Ovary (tissue), 7 donors: ENCODE measurements at regions not wholly inside any gene's neighbourhood (a gene's known extent, or its start where the extent isn't known, plus 50 kb on each side); places are given as distances from the start of the nearest gene placed in this dataset.

ENCODE experiments used
- DNase-seq, 5 donors: peaks; one replicate each; pipeline ENCODE4 v3.0.0-alpha.2; 2019 to 2020
- H3K27ac ChIP-seq, 2 donors: fragments of 200-600 bp; one replicate each; pipeline versions ENCODE4 v1.5.1 to v1.8.0; 2019 to 2022
- H3K27me3 ChIP-seq: fragments of 200-600 bp; one replicate; pipeline ENCODE4 v1.8.0; 2022
- H3K36me3 ChIP-seq: fragments of 200-600 bp; sonication (generic); one replicate; pipeline ENCODE4 v1.5.1; 2019
- H3K4me1 ChIP-seq: one replicate; pipeline ENCODE4 v1.8.1; 2013; ENCODE audit warnings: mild to moderate bottlenecking, moderate library complexity; ENCODE audit not compliant: insufficient read depth
- H3K4me3 ChIP-seq: fragments of 200-600 bp; sonication (generic); one replicate; pipeline ENCODE4 v1.5.1; 2017
- H3K9me3 ChIP-seq, 2 donors: fragments of 200-600 bp in 1 of 2; sonication (generic) in 1 of 2; one replicate each; pipeline versions ENCODE4 v1.5.1 to v1.8.1; 2013 to 2019; ENCODE audit warnings: mild to moderate bottlenecking in 1 of 2, moderate library complexity in 1 of 2
- EP300 ChIP-seq: sonication (generic); formaldehyde crosslinking; IDR thresholded peaks from one replicate; pipeline ENCODE4 v1.6.1; 2017; ENCODE audit warnings: antibody characterized with exemption
- POLR2A ChIP-seq: fragments of 450-650 bp; IDR thresholded peaks from one replicate; pipeline ENCODE4 v1.6.1; 2017; ENCODE audit warnings: antibody characterized with exemption, mild to moderate bottlenecking, moderate library complexity
- WGBS, 3 donors: extraction: QIAGEN DNeasy Blood & Tissue Kit in 1 of 3; methylation state at CpG; one replicate each; pipeline versions ENCODE4 v1.1.5 to v1.1.7; 2013 to 2017; 5-methylcytosine and 5-hydroxymethylcytosine counted together
- intact Hi-C, 4 donors: fragments of 100-400 bp; cut with DNase I; formaldehyde crosslinking; loops; one replicate each; pipeline versions ENCODE4 v1.11.0 to v1.15.1; 2022 to 2023
- TF ChIP-seq, protein P1 (sequence below), 3 donors: fragments of 450-650 bp in 2 of 3; fragments of 200-600 bp in 1 of 3; IDR thresholded peaks; one replicate each; pipeline versions ENCODE4 v1.5.1 to v1.8.0; 2016 to 2022; ENCODE audit warnings: antibody characterized with exemption in 3 of 3, mild to moderate bottlenecking in 1 of 3
- donor health status: DM: no; HTN: no; CAD: no; lungs with moderate emphysema.
- donor health status: DM: no; HTN: no; CAD: no.
- donor health status: Bipolar disorder and iron deficiency.
- donor health status: DM: no; HTN: no; CAD: no.
- donor health status: DM: yes; HTN: yes; CAD: no.

DNA sequence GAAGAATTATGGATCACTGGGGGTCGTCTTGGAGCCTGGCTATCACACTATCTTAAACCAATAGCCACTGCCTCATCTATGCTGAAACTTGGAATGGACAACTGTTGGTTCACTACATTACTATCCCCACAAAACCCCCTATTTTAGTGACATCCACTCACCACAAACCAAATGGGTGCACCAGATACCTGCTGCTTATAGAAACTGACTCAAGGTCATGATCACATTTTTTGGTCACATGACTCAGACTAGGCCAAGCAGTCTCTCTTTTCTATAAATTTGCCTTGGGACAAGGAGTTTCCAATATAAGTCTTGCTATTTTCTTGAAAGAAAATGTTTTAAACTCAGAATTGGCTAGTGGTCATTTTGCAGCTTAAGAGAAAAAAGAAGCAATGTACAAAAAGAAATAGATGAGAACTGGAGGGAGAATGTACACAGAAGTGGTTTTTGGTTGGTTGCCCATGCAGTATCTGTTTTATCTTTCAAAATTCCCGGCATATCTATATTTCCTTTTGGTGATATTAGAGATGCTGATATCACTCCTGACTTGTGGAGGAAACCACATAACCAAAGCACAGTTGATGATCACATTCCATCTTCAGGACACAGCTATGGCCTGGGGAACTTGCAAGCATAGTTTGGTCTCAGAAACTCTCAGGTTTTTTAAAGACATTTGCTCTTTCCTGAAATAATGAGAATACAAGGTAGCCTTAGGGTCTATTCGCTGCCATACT lies 85.2 kb upstream of the CACNA2D1 start:
- Histone ChIP-seq H3K9me3 (no peaks in the 10 kb centered on the region), H3K4me3 (no peak overlapping the region), H3K27me3 (no peaks in the 10 kb centered on the region), H3K27ac (no peak overlapping the region), H3K4me1 (no peaks in the 10 kb centered on the region), H3K36me3 (no peaks in the 10 kb centered on the region)
- DNase-seq = no peak
- 68 to 75% (median 69%) methylated on average over 3 of the region's 3 CpGs for WGBS, 3 donors
- intact Hi-C loops = no loop called here
- TF ChIP-seq EP300 = no peak
- no peak for TF ChIP-seq POLR2A
- TF ChIP-seq, protein P1, sequence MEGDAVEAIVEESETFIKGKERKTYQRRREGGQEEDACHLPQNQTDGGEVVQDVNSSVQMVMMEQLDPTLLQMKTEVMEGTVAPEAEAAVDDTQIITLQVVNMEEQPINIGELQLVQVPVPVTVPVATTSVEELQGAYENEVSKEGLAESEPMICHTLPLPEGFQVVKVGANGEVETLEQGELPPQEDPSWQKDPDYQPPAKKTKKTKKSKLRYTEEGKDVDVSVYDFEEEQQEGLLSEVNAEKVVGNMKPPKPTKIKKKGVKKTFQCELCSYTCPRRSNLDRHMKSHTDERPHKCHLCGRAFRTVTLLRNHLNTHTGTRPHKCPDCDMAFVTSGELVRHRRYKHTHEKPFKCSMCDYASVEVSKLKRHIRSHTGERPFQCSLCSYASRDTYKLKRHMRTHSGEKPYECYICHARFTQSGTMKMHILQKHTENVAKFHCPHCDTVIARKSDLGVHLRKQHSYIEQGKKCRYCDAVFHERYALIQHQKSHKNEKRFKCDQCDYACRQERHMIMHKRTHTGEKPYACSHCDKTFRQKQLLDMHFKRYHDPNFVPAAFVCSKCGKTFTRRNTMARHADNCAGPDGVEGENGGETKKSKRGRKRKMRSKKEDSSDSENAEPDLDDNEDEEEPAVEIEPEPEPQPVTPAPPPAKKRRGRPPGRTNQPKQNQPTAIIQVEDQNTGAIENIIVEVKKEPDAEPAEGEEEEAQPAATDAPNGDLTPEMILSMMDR (IDR thresholded peaks at IDR 0.05) = no peak

DNA sequence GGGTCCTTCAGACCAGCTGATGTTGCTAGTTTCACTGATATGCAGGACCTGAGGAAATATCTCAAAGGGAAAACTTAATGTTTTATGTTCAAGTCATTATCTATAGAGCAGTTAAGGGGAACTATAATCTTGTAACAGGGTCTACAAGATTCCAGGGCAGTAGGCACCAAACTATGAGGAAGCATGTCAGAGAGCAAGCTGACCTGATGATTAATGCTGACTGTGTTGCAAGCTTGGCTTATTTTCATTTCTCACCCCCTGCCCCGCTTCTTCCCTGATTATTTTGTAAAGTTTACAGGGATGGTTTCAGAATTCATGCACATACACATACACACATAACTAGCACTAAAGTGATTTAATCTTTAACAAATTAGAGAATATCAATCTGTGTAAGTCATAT lies 84.3 kb upstream of the CACNA2D1 start:
- 66 to 88% (median 70%) methylated on average over 1 of the region's 1 CpG for WGBS, 3 donors
- TF ChIP-seq POLR2A = no peak
- intact Hi-C loops = no loop called here
- no peaks in the 10 kb centered on the region for H3K9me3 ChIP-seq
- H3K4me3 ChIP-seq = no peak overlapping the region
- H3K36me3 ChIP-seq = no peaks in the 10 kb centered on the region
- no peak for DNase-seq
- H3K27me3 ChIP-seq = no peaks in the 10 kb centered on the region
- H3K4me1 ChIP-seq = no peaks in the 10 kb centered on the region
- H3K27ac ChIP-seq = no peak overlapping the region

DNA sequence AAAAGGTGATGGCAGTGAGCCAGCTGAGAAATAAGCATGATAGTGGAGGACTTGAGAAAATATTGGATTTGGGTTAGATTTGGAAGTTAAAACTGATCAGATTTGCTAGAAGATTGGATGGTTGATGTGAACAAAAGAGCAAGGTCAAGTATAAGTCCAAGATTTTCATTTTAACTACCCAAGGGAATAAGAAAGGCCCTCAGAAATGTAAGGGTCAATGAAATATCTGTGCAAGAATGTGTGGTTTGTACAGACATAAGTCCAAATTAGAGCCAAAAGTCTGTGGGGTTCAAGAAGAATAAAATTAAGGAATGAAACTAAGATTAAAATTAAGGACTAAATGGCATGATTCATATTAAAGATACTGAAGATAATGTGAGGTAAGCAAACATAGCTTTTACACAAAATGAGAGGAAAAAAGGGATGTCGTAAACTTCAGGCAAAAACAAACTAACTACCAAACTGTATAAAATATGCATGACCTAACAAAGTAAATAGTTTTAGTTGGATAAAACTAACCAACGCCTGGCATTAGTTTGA lies 78.4 kb upstream of the CACNA2D1 start:
- TF ChIP-seq, protein P1 (IDR thresholded peaks at IDR 0.05) = no peak
- TF ChIP-seq POLR2A (no peak), EP300 (no peak)
- H3K9me3 ChIP-seq = no peaks in the 10 kb centered on the region
- no peaks in the 10 kb centered on the region for H3K36me3 ChIP-seq
- WGBS, 3 donors = 84 to 88% (median 84%) methylated on average over 2 of the region's 2 CpGs
- no peak overlapping the region for H3K27ac ChIP-seq
- no peak for DNase-seq
- H3K4me1 ChIP-seq = no peaks in the 10 kb centered on the region
- no peak overlapping the region for H3K4me3 ChIP-seq
- intact Hi-C loops = no loop called here
- H3K27me3 ChIP-seq = no peaks in the 10 kb centered on the region

DNA sequence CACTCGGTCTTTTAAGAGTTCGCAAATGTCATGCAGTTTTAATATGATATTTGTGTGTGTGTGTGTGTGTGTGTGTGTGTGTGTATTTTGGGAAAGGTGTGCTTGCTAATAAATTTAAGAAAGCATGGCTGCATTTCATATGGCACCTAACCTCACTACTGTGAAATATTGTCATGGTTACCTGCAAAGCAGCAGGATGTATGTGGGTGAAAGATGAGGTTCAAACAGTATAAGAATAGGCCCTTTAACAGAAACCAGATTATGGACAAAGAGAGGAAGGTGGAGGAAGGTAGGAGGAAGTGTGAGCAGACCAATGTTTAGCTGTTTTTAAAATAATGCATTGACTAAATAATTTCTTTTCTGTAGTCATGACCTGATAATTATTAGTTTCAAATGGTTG lies 73.5 kb upstream of the CACNA2D1 start:
- H3K27ac ChIP-seq = no peak overlapping the region
- no peak for TF ChIP-seq POLR2A
- no peak for TF ChIP-seq EP300
- TF ChIP-seq, protein P1 (IDR thresholded peaks at IDR 0.05) = no peak
- no peaks in the 10 kb centered on the region for H3K9me3 ChIP-seq
- no peaks in the 10 kb centered on the region for H3K36me3 ChIP-seq
- no peak for DNase-seq
- 86 to 94% (median 92%) methylated on average over 2 of the region's 2 CpGs for WGBS, 3 donors
- intact Hi-C loops = no loop called here
- H3K27me3 ChIP-seq = no peaks in the 10 kb centered on the region
- no peaks in the 10 kb centered on the region for H3K4me1 ChIP-seq
- no peak overlapping the region for H3K4me3 ChIP-seq

DNA sequence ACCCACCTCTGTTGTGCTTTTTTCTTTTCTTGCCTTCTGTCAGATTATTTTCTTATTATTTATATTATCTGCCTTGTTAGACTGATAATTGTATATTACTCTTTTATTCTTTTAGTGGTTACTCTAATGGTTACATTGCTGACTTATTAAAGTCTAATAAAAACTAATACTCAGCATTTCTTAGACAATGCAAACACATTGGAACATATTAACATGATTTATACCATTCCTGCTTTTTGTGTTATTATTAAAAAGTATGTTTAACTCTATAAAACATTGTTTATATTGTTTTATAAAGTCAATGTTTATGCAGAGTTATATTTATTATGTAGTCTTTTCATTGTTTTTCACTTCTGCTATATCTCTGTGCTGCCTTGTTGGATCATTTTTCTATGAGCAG lies 68.0 kb upstream of the CACNA2D1 start:
- H3K27ac ChIP-seq = no peak overlapping the region
- no peaks in the 10 kb centered on the region for H3K9me3 ChIP-seq
- no peak for DNase-seq
- H3K4me1 ChIP-seq = no peaks in the 10 kb centered on the region
- no peaks in the 10 kb centered on the region for H3K36me3 ChIP-seq
- no peak for TF ChIP-seq POLR2A
- TF ChIP-seq, protein P1 (IDR thresholded peaks at IDR 0.05) = no peak
- no peak for TF ChIP-seq EP300
- intact Hi-C loops = no loop called here
- H3K27me3 ChIP-seq = no peaks in the 10 kb centered on the region
- no peak overlapping the region for H3K4me3 ChIP-seq
